ENCODE measurements at regions not wholly inside any gene's neighbourhood (a gene's known extent, or its start where the extent isn't known, plus 50 kb on each side); places are given as distances from the start of the nearest gene placed in this dataset.

- DNase-seq, result no peak
Observed at GRCh38 chr10:83037653-83038052, 1101.7 kb upstream of the GHITM start.

- no peak for DNase-seq
Observed at GRCh38 chr10:83038631-83039030, 1100.7 kb upstream of the GHITM start.

- no peak for DNase-seq
Observed at GRCh38 chr10:83045731-83046130, 1093.6 kb upstream of the GHITM start.

- DNase-seq, result no peak
Observed at GRCh38 chr10:83050815-83051214, 1088.5 kb upstream of the GHITM start.

- DNase-seq, result no peak
Observed at GRCh38 chr10:83062871-83063270, 1076.4 kb upstream of the GHITM start.

- DNase-seq, result no peak
Observed at GRCh38 chr10:83073472-83073871, 1065.8 kb upstream of the GHITM start.

GRCh38 chr10:83075016-83075814, 1064.1 kb upstream of the GHITM start:
- no peak for DNase-seq

GRCh38 chr10:83075815-83076355, 1063.4 kb upstream of the GHITM start:
- DNase-seq, result no peak

- DNase-seq, result no peak
Observed at GRCh38 chr10:83076443-83076842, 1062.9 kb upstream of the GHITM start.

- DNase-seq, result no peak
Observed at GRCh38 chr10:83078160-83078559, 1061.1 kb upstream of the GHITM start.

GRCh38 chr10:83078645-83079044, 1060.7 kb upstream of the GHITM start:
- DNase-seq, result no peak

GRCh38 chr10:83083831-83084230, 1055.5 kb upstream of the GHITM start:
- no peak for DNase-seq

GRCh38 chr10:83089335-83089734, 1050.0 kb upstream of the GHITM start:
- DNase-seq, result no peak

- no peak for DNase-seq
Observed at GRCh38 chr10:83104616-83105015, 1034.7 kb upstream of the GHITM start.

- DNase-seq, result no peak
Observed at GRCh38 chr10:83108565-83109333, 1030.6 kb upstream of the GHITM start.

- no peak for DNase-seq
Observed at GRCh38 chr10:83119346-83119745, 1020.0 kb upstream of the GHITM start.

GRCh38 chr10:83122336-83122735, 1017.0 kb upstream of the GHITM start:
- no peak for DNase-seq

- no peak for DNase-seq
Observed at GRCh38 chr10:83127942-83128575, 1011.2 kb upstream of the GHITM start.

- no peak for DNase-seq
Observed at GRCh38 chr10:83140811-83141210, 998.5 kb upstream of the GHITM start.

GRCh38 chr10:83142074-83142563, 997.2 kb upstream of the GHITM start:
- DNase-seq, result no peak

- no peak for DNase-seq
Observed at GRCh38 chr10:83144461-83144860, 994.8 kb upstream of the GHITM start.

GRCh38 chr10:83153714-83154113, 985.6 kb upstream of the GHITM start:
- no peak for DNase-seq

GRCh38 chr10:83164156-83164555, 975.2 kb upstream of the GHITM start:
- no peak for DNase-seq
